ENCODE measurements at regions not wholly inside any gene's neighbourhood (a gene's known extent, or its start where the extent isn't known, plus 50 kb on each side); places are given as distances from the start of the nearest gene placed in this dataset.

- TF ChIP-seq CTCF (optimal IDR thresholded peaks at IDR 0.05 in 1 of 3, IDR thresholded peaks at IDR 0.05 in 1 of 3, conservative IDR thresholded peaks at IDR 0.05 in 1 of 3; ENCODE audit: extremely low read depth in 1 of 3, insufficient read depth in 2 of 3, low read length in 3 of 3): no peak
- TF ChIP-seq EZH2 (IDR thresholded peaks at IDR 0.05; ENCODE audit: low read length): no peak
Observed at GRCh38 chr5:10124287-10124686, 125.4 kb downstream of the ATPSCKMT start.
